Smooth muscle cell (in vitro differentiated cells): ENCODE measurements at regions not wholly inside any gene's neighbourhood (a gene's known extent, or its start where the extent isn't known, plus 50 kb on each side); places are given as distances from the start of the nearest gene placed in this dataset.

Experiments
- DNase-seq: peaks from one replicate; lab custom pipeline; 2025; ENCODE audit not compliant: unreplicated experiment; lab: John Stamatoyannopoulos, UW
- H2AFZ ChIP-seq: fragments of 200-600 bp; sonication (generic); 2 replicates; pipeline ENCODE4 v1.6.0; 2016; ENCODE audit warnings: antibody characterized with exemption, low read depth, mild to moderate bottlenecking
- H3F3A ChIP-seq: fragments of 200-600 bp; sonication (generic); 2 replicates; pipeline ENCODE4 v1.6.0; 2017; ENCODE audit warnings: antibody characterized with exemption, low read depth
- H3K27ac ChIP-seq: fragments of 200-600 bp; sonication (generic); 2 replicates; pipeline ENCODE4 v1.5.1; 2016; ENCODE audit warnings: low read depth, mild to moderate bottlenecking
- H3K27me3 ChIP-seq: fragments of 200-600 bp; sonication (generic); 2 replicates; pipeline ENCODE4 v1.6.1; 2016; ENCODE audit warnings: low read depth, mild to moderate bottlenecking
- H3K36me3 ChIP-seq: fragments of 200-600 bp; sonication (generic); 2 replicates; pipeline ENCODE4 v1.5.1; 2016; ENCODE audit warnings: low read depth
- H3K4me1 ChIP-seq: fragments of 200-600 bp; sonication (generic); 2 replicates; pipeline ENCODE4 v1.5.1; 2016; ENCODE audit warnings: low read depth
- H3K4me2 ChIP-seq: fragments of 200-600 bp; sonication (generic); 2 replicates; pipeline ENCODE4 v1.6.0; 2016; ENCODE audit warnings: mild to moderate bottlenecking
- H3K4me3 ChIP-seq: fragments of 200-600 bp; sonication (generic); 2 replicates; pipeline ENCODE4 v1.5.1; 2016; ENCODE audit warnings: mild to moderate bottlenecking
- H3K79me2 ChIP-seq: fragments of 200-600 bp; sonication (generic); 2 replicates; pipeline ENCODE4 v1.6.0; 2016; ENCODE audit warnings: low read depth, mild to moderate bottlenecking
- H3K9ac ChIP-seq: fragments of 200-600 bp; sonication (generic); 2 replicates; pipeline ENCODE4 v1.6.0; 2016; ENCODE audit warnings: low read depth
- H3K9me3 ChIP-seq: fragments of 200-600 bp; sonication (generic); replicated peaks from 2 replicates; pipeline ENCODE4 v1.5.1; 2016; ENCODE audit warnings: low read depth
- H4K20me1 ChIP-seq: fragments of 200-600 bp; sonication (generic); 2 replicates; pipeline ENCODE4 v1.6.0; 2016; ENCODE audit warnings: low read depth
- WGBS: methylation state at CpG from one replicate; pipeline ENCODE4 v1.1.7; 2016; ENCODE audit warnings: low lambda C conversion rate; 5-methylcytosine and 5-hydroxymethylcytosine counted together
- TF ChIP-seq, protein P1 (sequence below): fragments of 200-600 bp; sonication (generic); IDR thresholded peaks from 2 replicates; pipeline ENCODE4 v1.5.1; 2017; ENCODE audit warnings: borderline replicate concordance, mild to moderate bottlenecking, antibody characterized with exemption; ENCODE audit not compliant: insufficient read depth, poor library complexity, severe bottlenecking

GRCh38 chr6:40152701-40153436 is 218.6 kb upstream of the MOCS1 start:
- H3K9ac ChIP-seq, result no peak overlapping the region
- H3K36me3 ChIP-seq, result no peaks in the 10 kb centered on the region
- TF ChIP-seq, protein P1, sequence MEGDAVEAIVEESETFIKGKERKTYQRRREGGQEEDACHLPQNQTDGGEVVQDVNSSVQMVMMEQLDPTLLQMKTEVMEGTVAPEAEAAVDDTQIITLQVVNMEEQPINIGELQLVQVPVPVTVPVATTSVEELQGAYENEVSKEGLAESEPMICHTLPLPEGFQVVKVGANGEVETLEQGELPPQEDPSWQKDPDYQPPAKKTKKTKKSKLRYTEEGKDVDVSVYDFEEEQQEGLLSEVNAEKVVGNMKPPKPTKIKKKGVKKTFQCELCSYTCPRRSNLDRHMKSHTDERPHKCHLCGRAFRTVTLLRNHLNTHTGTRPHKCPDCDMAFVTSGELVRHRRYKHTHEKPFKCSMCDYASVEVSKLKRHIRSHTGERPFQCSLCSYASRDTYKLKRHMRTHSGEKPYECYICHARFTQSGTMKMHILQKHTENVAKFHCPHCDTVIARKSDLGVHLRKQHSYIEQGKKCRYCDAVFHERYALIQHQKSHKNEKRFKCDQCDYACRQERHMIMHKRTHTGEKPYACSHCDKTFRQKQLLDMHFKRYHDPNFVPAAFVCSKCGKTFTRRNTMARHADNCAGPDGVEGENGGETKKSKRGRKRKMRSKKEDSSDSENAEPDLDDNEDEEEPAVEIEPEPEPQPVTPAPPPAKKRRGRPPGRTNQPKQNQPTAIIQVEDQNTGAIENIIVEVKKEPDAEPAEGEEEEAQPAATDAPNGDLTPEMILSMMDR, result no peak
- no peaks in the 10 kb centered on the region for H3K79me2 ChIP-seq
- H3K4me3 ChIP-seq, result no peak overlapping the region
- H2AFZ ChIP-seq, result no peak overlapping the region
- no peak overlapping the region for H3K4me2 ChIP-seq
- no peaks in the 10 kb centered on the region for H4K20me1 ChIP-seq
- WGBS, result 86% methylated on average over 9 of the region's 9 CpGs
- DNase-seq, result no peak
- H3K27ac ChIP-seq, result no peak overlapping the region
- H3K4me1 ChIP-seq, result no peaks in the 10 kb centered on the region
- H3K9me3 ChIP-seq, result no peaks in the 10 kb centered on the region
- no peaks in the 10 kb centered on the region for H3F3A ChIP-seq
- no peaks in the 10 kb centered on the region for H3K27me3 ChIP-seq

GRCh38 chr6:40152196-40152595 is 217.9 kb upstream of the MOCS1 start:
- Histone ChIP-seq H3K79me2 (no peaks in the 10 kb centered on the region), H3K9me3 (no peaks in the 10 kb centered on the region), H2AFZ (no peak overlapping the region), H4K20me1 (no peaks in the 10 kb centered on the region), H3K4me2 (no peak overlapping the region), H3K27ac (no peak overlapping the region), H3K36me3 (no peaks in the 10 kb centered on the region), H3K4me3 (no peak overlapping the region), H3K27me3 (no peaks in the 10 kb centered on the region), H3K9ac (no peak overlapping the region), H3K4me1 (no peaks in the 10 kb centered on the region), H3F3A (no peaks in the 10 kb centered on the region)
- TF ChIP-seq, protein P1, result no peak
- no peak for DNase-seq

- no peaks in the 10 kb centered on the region for H3K9me3 ChIP-seq
- no peaks in the 10 kb centered on the region for H3K27me3 ChIP-seq
- H3K79me2 ChIP-seq, result no peaks in the 10 kb centered on the region
- no peak overlapping the region for H3K4me2 ChIP-seq
- no peak overlapping the region for H3K9ac ChIP-seq
- no peak overlapping the region for H3K4me3 ChIP-seq
- no peak overlapping the region for H3K27ac ChIP-seq
- DNase-seq, result no peak
- 83% methylated on average over 2 of the region's 2 CpGs for WGBS
- no peak overlapping the region for H2AFZ ChIP-seq
- H4K20me1 ChIP-seq, result no peaks in the 10 kb centered on the region
- no peaks in the 10 kb centered on the region for H3K36me3 ChIP-seq
- H3K4me1 ChIP-seq, result no peaks in the 10 kb centered on the region
- H3F3A ChIP-seq, result no peaks in the 10 kb centered on the region
- TF ChIP-seq, protein P1, result no peak
These were observed 214.8 kb upstream of the MOCS1 start for GRCh38 chr6:40148882-40149573.
